Tibial artery (tissue), 4 donors: ENCODE measurements at regions not wholly inside any gene's neighbourhood (a gene's known extent, or its start where the extent isn't known, plus 50 kb on each side); places are given as distances from the start of the nearest gene placed in this dataset.

Experiments used
- DNase-seq, 2 donors: peaks; one replicate each; pipeline ENCODE4 v3.0.0-alpha.2; 2019
- H3K27ac ChIP-seq, 2 donors: fragments of 200-600 bp; sonication (generic) in 1 of 2; 1 replicate in 1 of 2; 2 replicates in 1 of 2; pipeline ENCODE4 v1.5.1; 2018 to 2019; ENCODE audit warnings: mild to moderate bottlenecking in 1 of 2
- H3K27me3 ChIP-seq, 2 donors: fragments of 200-600 bp; sonication (generic) in 1 of 2; one replicate each; pipeline versions ENCODE4 v1.5.1 to v1.6.0; 2016 to 2019
- H3K36me3 ChIP-seq, 3 donors: fragments of 200-600 bp; sonication (generic) in 2 of 3; one replicate each; pipeline ENCODE4 v1.5.1; 2016 to 2019; ENCODE audit warnings: mild to moderate bottlenecking in 2 of 3
- H3K4me1 ChIP-seq, 4 donors: fragments of 200-600 bp; sonication (generic) in 2 of 4; 1 replicate in 3 of 4; 2 replicates in 1 of 4; pipeline ENCODE4 v1.5.1; 2016 to 2019
- H3K4me3 ChIP-seq, 2 donors: fragments of 200-600 bp; sonication (generic) in 1 of 2; 1 replicate in 1 of 2; 2 replicates in 1 of 2; pipeline ENCODE4 v1.5.1; 2018 to 2019; ENCODE audit warnings: mild to moderate bottlenecking in 2 of 2
- H3K9me3 ChIP-seq, 3 donors: fragments of 200-600 bp; sonication (generic) in 1 of 3; one replicate each; pipeline ENCODE4 v1.5.1; 2016 to 2019
- CTCF ChIP-seq, 2 experiments: fragments of 200-600 bp in 1 of 2; fragments of 450-650 bp in 1 of 2; IDR thresholded peaks; one replicate each; pipeline ENCODE4 v1.5.1; 2017 to 2019; ENCODE audit warnings: antibody characterized with exemption in 2 of 2, mild to moderate bottlenecking in 1 of 2, moderate library complexity in 1 of 2
- intact Hi-C: fragments of 100-400 bp; cut with DNase I; formaldehyde crosslinking; loops from one replicate; pipeline ENCODE4 v1.15.0; 2023; ENCODE audit warnings: low total_unique reads

GRCh38 chr13:107765724-107766401 lies 449.5 kb downstream of the LIG4 start:
- no peak for DNase-seq
- intact Hi-C loops, result no loop called here
- H3K4me3 ChIP-seq, result no peak overlapping the region
- H3K9me3 ChIP-seq, result peaks cover 0 to 6% (median 0%) of the 10 kb centered on the region in 3 donors
- H3K36me3 ChIP-seq, result no peaks in the 10 kb centered on the region
- no peak overlapping the region for H3K27ac ChIP-seq
- H3K27me3 ChIP-seq, result no peaks in the 10 kb centered on the region
- no peak for TF ChIP-seq CTCF (IDR thresholded peaks at IDR 0.05)
- H3K4me1 ChIP-seq, result no peaks in the 10 kb centered on the region

GRCh38 chr13:107764046-107764445 lies 451.3 kb downstream of the LIG4 start:
- intact Hi-C loops, result no loop called here

GRCh38 chr13:107753748-107754147 lies 461.6 kb downstream of the LIG4 start:
- Histone ChIP-seq H3K9me3 (no peaks in the 10 kb centered on the region), H3K4me3 (no peak overlapping the region), H3K27me3 (no peaks in the 10 kb centered on the region), H3K4me1 (no peaks in the 10 kb centered on the region), H3K27ac (no peak overlapping the region), H3K36me3 (no peaks in the 10 kb centered on the region)
- TF ChIP-seq CTCF (IDR thresholded peaks at IDR 0.05), result no peak
- no peak for DNase-seq
- intact Hi-C loops, result no loop called here

More at GRCh38 chr13:107764046-107764445, 451.3 kb downstream of the LIG4 start:
- Histone ChIP-seq H3K36me3 (no peaks in the 10 kb centered on the region), H3K4me3 (no peak overlapping the region), H3K9me3 (peaks cover 0 to 6% (median 0%) of the 10 kb centered on the region in 3 donors), H3K27me3 (no peaks in the 10 kb centered on the region), H3K4me1 (no peaks in the 10 kb centered on the region), H3K27ac (no peak overlapping the region)
- DNase-seq, result no peak
- TF ChIP-seq CTCF (IDR thresholded peaks at IDR 0.05), result no peak

GRCh38 chr13:107753291-107753690 lies 462.0 kb downstream of the LIG4 start:
- intact Hi-C loops, result no loop called here
- H3K4me1 ChIP-seq, result no peaks in the 10 kb centered on the region
- DNase-seq, result no peak
- no peaks in the 10 kb centered on the region for H3K9me3 ChIP-seq
- H3K27me3 ChIP-seq, result no peaks in the 10 kb centered on the region
- no peaks in the 10 kb centered on the region for H3K36me3 ChIP-seq
- H3K27ac ChIP-seq, result no peak overlapping the region
- H3K4me3 ChIP-seq, result no peak overlapping the region
- no peak for TF ChIP-seq CTCF (IDR thresholded peaks at IDR 0.05)

GRCh38 chr13:107743983-107744382 lies 471.4 kb downstream of the LIG4 start:
- Histone ChIP-seq H3K36me3 (no peaks in the 10 kb centered on the region), H3K9me3 (no peaks in the 10 kb centered on the region), H3K27ac (no peak overlapping the region), H3K4me3 (no peak overlapping the region), H3K27me3 (no peaks in the 10 kb centered on the region), H3K4me1 (no peaks in the 10 kb centered on the region)
- no peak for DNase-seq
- TF ChIP-seq CTCF (IDR thresholded peaks at IDR 0.05), result no peak
- intact Hi-C loops, result no loop called here

GRCh38 chr13:107743526-107743925 lies 471.8 kb downstream of the LIG4 start:
- Histone ChIP-seq H3K4me3 (no peak overlapping the region), H3K36me3 (no peaks in the 10 kb centered on the region), H3K27me3 (no peaks in the 10 kb centered on the region), H3K27ac (no peak overlapping the region), H3K4me1 (no peaks in the 10 kb centered on the region), H3K9me3 (no peaks in the 10 kb centered on the region)
- no peak for DNase-seq
- intact Hi-C loops, result no loop called here
- no peak for TF ChIP-seq CTCF (IDR thresholded peaks at IDR 0.05)
